HEK293 (cell line): ENCODE measurements at regions not wholly inside any gene's neighbourhood (a gene's known extent, or its start where the extent isn't known, plus 50 kb on each side); places are given as distances from the start of the nearest gene placed in this dataset.

Source experiments
- CTCF ChIA-PET: fragments of 350-600 bp; formaldehyde crosslinking; extraction: SDS; loops from one replicate; lab custom pipeline; 2021; ENCODE audit warnings: antibody characterized with exemption; lab: Yijun Ruan, JAX
- POLR2A ChIA-PET: fragments of 300-600 bp; formaldehyde crosslinking; extraction: SDS; loops from one replicate; lab custom pipeline; 2020; ENCODE audit warnings: antibody characterized with exemption, inconsistent platforms; lab: Yijun Ruan, JAX
- H3K27ac ChIP-seq: fragments of 200-500 bp; sonication (Bioruptor generic); 2 replicates; pipeline ENCODE4 v1.5.1; 2014; ENCODE audit warnings: low read depth, low read length, control low read depth, inconsistent platforms; ENCODE audit errors: extremely low read depth
- H3K36me3 ChIP-seq, 2 experiments: fragments of 200-500 bp in 1 of 2; sonication (Bioruptor generic) in 1 of 2; 1 replicate in 1 of 2; 2 replicates in 1 of 2; pipeline ENCODE4 v1.5.1; 2014 to 2017; ENCODE audit warnings: inconsistent platforms in 2 of 2, low read length in 2 of 2; ENCODE audit not compliant: control insufficient read depth in 2 of 2, insufficient read depth in 1 of 2
- H3K4me1 ChIP-seq: fragments of 200-500 bp; sonication (Bioruptor generic); 2 replicates; pipeline ENCODE4 v1.5.1; 2014; ENCODE audit warnings: mild to moderate bottlenecking, low read length, inconsistent platforms; ENCODE audit not compliant: control insufficient read depth, insufficient read depth
- H3K4me3 ChIP-seq: 2 replicates; pipeline ENCODE4 v1.5.1; 2011; ENCODE audit warnings: low read depth, mild to moderate bottlenecking, control low read depth, low read length, moderate library complexity
- H3K9me3 ChIP-seq: fragments of 200-500 bp; sonication (Bioruptor generic); 2 replicates; pipeline ENCODE4 v1.5.1; 2014; ENCODE audit warnings: low read depth, low read length, inconsistent platforms; ENCODE audit not compliant: control insufficient read depth, insufficient read depth
- KLF9 ChIP-seq: fragments of 450-650 bp; formaldehyde crosslinking; IDR thresholded peaks from 2 replicates; pipeline ENCODE4 v1.5.1; 2016; ENCODE audit warnings: missing biosample characterization, missing genetic modification characterization, low read depth
- RBAK ChIP-seq: fragments of 450-650 bp; formaldehyde crosslinking; IDR thresholded peaks from 2 replicates; pipeline ENCODE4 v1.5.1; 2016; ENCODE audit warnings: missing biosample characterization, missing genetic modification characterization
- ZBTB1 ChIP-seq: fragments of 450-650 bp; formaldehyde crosslinking; IDR thresholded peaks from 2 replicates; pipeline ENCODE4 v1.5.1; 2016; ENCODE audit warnings: missing biosample characterization, missing genetic modification characterization
- ZBTB49 ChIP-seq: fragments of 450-650 bp; formaldehyde crosslinking; IDR thresholded peaks from 2 replicates; pipeline ENCODE4 v1.5.1; 2016; ENCODE audit warnings: missing biosample characterization, missing genetic modification characterization, low read depth
- ZNF16 ChIP-seq: fragments of 450-650 bp; formaldehyde crosslinking; IDR thresholded peaks from 2 replicates; pipeline ENCODE4 v1.5.1; 2016; ENCODE audit warnings: low read depth, missing biosample characterization, missing genetic modification characterization
- ZNF18 ChIP-seq: fragments of 450-650 bp; formaldehyde crosslinking; IDR thresholded peaks from 2 replicates; pipeline ENCODE4 v1.5.1; 2016; ENCODE audit warnings: missing biosample characterization, missing genetic modification characterization
- ZNF266 ChIP-seq: fragments of 450-650 bp; formaldehyde crosslinking; IDR thresholded peaks from 2 replicates; pipeline ENCODE4 v1.5.1; 2016; ENCODE audit warnings: missing biosample characterization, missing genetic modification characterization, low read depth
- ZNF37A ChIP-seq: fragments of 450-650 bp; IDR thresholded peaks from 2 replicates; pipeline ENCODE4 v1.5.1; 2018; ENCODE audit warnings: missing biosample characterization, missing genetic modification characterization
- ZNF473 ChIP-seq: fragments of 450-650 bp; formaldehyde crosslinking; IDR thresholded peaks from 2 replicates; pipeline ENCODE4 v1.5.1; 2017; ENCODE audit warnings: missing biosample characterization, missing genetic modification characterization
- ZNF514 ChIP-seq: fragments of 450-650 bp; formaldehyde crosslinking; IDR thresholded peaks from 2 replicates; pipeline ENCODE4 v1.5.1; 2016; ENCODE audit warnings: missing biosample characterization, missing genetic modification characterization
- ZNF548 ChIP-seq: fragments of 450-650 bp; formaldehyde crosslinking; IDR thresholded peaks from 2 replicates; pipeline ENCODE4 v1.5.1; 2016; ENCODE audit warnings: missing biosample characterization, missing genetic modification characterization
- ZNF561 ChIP-seq: fragments of 450-650 bp; IDR thresholded peaks from 2 replicates; pipeline ENCODE4 v1.5.1; 2018; ENCODE audit warnings: missing biosample characterization, missing genetic modification characterization, borderline replicate concordance
- ZNF600 ChIP-seq: fragments of 450-650 bp; formaldehyde crosslinking; IDR thresholded peaks from 2 replicates; pipeline ENCODE4 v1.5.1; 2016; ENCODE audit warnings: missing biosample characterization, missing genetic modification characterization
- ZNF610 ChIP-seq: fragments of 450-650 bp; formaldehyde crosslinking; IDR thresholded peaks from 2 replicates; pipeline ENCODE4 v1.5.1; 2016; ENCODE audit warnings: missing biosample characterization, missing genetic modification characterization, borderline replicate concordance
- ZNF837 ChIP-seq: fragments of 450-650 bp; formaldehyde crosslinking; IDR thresholded peaks from 2 replicates; pipeline ENCODE4 v1.5.1; 2016; ENCODE audit warnings: missing biosample characterization, missing genetic modification characterization
- TF ChIP-seq, protein P1 (sequence below): fragments of 450-650 bp; formaldehyde crosslinking; IDR thresholded peaks from 2 replicates; pipeline ENCODE4 v1.5.1; 2016; ENCODE audit warnings: missing biosample characterization, missing genetic modification characterization
- TF ChIP-seq, protein P2 (sequence below): fragments of 450-650 bp; formaldehyde crosslinking; IDR thresholded peaks from 2 replicates; pipeline ENCODE4 v1.5.1; 2016; ENCODE audit warnings: missing biosample characterization, missing genetic modification characterization
- TF ChIP-seq, protein P3 (sequence below): fragments of 450-650 bp; IDR thresholded peaks from 2 replicates; pipeline ENCODE4 v1.5.1; 2018; ENCODE audit warnings: missing biosample characterization, mild to moderate bottlenecking, missing genetic modification characterization

- POLR2A ChIA-PET, result interaction anchor here (0.6 kb wide), 1 partner anchor 303 kb away, joined by 4 read pairs; the partner anchor contains the start of gene MMS22L
- no peaks in the 10 kb centered on the region for H3K9me3 ChIP-seq
- no peak for TF ChIP-seq KLF9 (tag by site-specific recombination)
- TF ChIP-seq, protein P1, sequence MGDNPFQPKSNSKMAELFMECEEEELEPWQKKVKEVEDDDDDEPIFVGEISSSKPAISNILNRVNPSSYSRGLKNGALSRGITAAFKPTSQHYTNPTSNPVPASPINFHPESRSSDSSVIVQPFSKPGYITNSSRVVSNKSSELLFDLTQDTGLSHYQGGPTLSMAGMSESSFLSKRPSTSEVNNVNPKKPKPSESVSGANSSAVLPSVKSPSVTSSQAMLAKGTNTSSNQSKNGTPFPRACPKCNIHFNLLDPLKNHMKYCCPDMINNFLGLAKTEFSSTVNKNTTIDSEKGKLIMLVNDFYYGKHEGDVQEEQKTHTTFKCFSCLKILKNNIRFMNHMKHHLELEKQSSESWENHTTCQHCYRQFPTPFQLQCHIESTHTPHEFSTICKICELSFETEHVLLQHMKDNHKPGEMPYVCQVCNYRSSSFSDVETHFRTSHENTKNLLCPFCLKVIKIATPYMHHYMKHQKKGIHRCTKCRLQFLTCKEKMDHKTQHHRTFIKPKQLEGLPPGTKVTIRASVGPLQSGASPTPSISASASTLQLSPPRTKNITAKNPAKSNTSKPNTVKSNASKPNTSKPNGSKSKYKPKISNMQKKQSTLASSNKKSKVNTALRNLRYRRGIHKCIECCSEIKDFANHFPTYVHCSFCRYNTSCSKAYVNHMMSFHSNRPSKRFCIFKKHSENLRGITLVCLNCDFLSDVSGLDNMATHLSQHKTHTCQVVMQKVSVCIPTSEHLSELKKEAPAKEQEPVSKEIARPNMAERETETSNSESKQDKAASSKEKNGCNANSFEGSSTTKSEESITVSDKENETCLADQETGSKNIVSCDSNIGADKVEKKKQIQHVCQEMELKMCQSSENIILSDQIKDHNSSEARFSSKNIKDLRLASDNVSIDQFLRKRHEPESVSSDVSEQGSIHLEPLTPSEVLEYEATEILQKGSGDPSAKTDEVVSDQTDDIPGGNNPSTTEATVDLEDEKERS (tag by site-specific recombination), result no peak
- TF ChIP-seq ZNF473 (tag by site-specific recombination), result no peak
- no peak for TF ChIP-seq ZNF600 (tag by site-specific recombination)
- TF ChIP-seq ZNF266, result no peak
- no peak for TF ChIP-seq ZNF561 (tag by site-specific recombination)
- TF ChIP-seq ZNF514, result no peak
- TF ChIP-seq ZNF610, result no peak
- TF ChIP-seq ZNF16, result no peak
- no peak for TF ChIP-seq ZNF18 (tag by site-specific recombination)
- TF ChIP-seq ZNF37A, result no peak
- TF ChIP-seq ZNF548 (tag by site-specific recombination), result no peak
- TF ChIP-seq, protein P2, sequence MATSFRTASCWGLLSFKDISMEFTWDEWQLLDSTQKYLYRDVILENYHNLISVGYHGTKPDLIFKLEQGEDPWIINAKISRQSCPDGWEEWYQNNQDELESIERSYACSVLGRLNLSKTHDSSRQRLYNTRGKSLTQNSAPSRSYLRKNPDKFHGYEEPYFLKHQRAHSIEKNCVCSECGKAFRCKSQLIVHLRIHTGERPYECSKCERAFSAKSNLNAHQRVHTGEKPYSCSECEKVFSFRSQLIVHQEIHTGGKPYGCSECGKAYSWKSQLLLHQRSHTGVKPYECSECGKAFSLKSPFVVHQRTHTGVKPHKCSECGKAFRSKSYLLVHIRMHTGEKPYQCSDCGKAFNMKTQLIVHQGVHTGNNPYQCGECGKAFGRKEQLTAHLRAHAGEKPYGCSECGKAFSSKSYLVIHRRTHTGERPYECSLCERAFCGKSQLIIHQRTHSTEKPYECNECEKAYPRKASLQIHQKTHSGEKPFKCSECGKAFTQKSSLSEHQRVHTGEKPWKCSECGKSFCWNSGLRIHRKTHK, result no peak
- no peak for TF ChIP-seq ZBTB1
- TF ChIP-seq, protein P3, sequence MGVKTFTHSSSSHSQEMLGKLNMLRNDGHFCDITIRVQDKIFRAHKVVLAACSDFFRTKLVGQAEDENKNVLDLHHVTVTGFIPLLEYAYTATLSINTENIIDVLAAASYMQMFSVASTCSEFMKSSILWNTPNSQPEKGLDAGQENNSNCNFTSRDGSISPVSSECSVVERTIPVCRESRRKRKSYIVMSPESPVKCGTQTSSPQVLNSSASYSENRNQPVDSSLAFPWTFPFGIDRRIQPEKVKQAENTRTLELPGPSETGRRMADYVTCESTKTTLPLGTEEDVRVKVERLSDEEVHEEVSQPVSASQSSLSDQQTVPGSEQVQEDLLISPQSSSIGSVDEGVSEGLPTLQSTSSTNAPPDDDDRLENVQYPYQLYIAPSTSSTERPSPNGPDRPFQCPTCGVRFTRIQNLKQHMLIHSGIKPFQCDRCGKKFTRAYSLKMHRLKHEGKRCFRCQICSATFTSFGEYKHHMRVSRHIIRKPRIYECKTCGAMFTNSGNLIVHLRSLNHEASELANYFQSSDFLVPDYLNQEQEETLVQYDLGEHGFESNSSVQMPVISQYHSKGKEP (tag by site-specific recombination), result no peak
- TF ChIP-seq ZBTB49 (tag by site-specific recombination), result no peak
- TF ChIP-seq, all 188 proteins: peak for 0
- H3K4me3 ChIP-seq, result no peak overlapping the region
- H3K27ac ChIP-seq, result no peak overlapping the region
- no peaks in the 10 kb centered on the region for H3K4me1 ChIP-seq
- CTCF ChIA-PET, result interaction anchor here (0.6 to 1.4 kb wide), 7 partner anchors 11 to 587 kb away, joined by 3 to 5 read pairs (median 3); no protein-coding TSS in a partner anchor
- no peaks in the 10 kb centered on the region for H3K36me3 ChIP-seq
Measured at GRCh38 chr6:97586344-97586743, 303.3 kb upstream of the MMS22L start.

DNA sequence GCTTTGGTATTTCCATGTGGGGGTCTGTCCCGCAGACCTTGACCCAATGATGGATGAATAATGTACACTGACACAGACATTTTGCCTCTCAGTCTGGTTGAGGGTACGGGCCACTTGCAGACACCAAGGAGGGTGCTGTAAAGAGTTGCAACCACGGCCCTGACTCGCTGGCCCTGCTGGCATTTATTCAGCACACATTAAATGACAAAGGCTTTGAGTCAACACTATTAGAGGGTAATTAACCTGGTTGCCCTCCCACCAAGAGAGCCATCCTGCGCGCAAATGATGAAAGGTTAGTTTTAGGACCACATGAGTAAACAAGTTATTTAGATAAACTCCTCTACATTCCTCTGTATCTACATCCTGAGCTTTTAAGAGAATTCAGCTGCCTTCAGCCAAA lies 308.9 kb upstream of the MMS22L start:
- TF ChIP-seq ZNF837 (no peak), ZNF548 (tag by site-specific recombination) (no peak), RBAK (no peak)
- H3K27ac ChIP-seq, result no peak overlapping the region
- H3K36me3 ChIP-seq, result no peaks in the 10 kb centered on the region
- no peaks in the 10 kb centered on the region for H3K9me3 ChIP-seq
- H3K4me3 ChIP-seq, result no peak overlapping the region
- CTCF ChIA-PET, result no interaction called here
- no peaks in the 10 kb centered on the region for H3K4me1 ChIP-seq
- POLR2A ChIA-PET, result no interaction called here
